H7 (cell line): ENCODE measurements at regions not wholly inside any gene's neighbourhood (a gene's known extent, or its start where the extent isn't known, plus 50 kb on each side); places are given as distances from the start of the nearest gene placed in this dataset.

Source experiments
- DNase-seq: peaks from one replicate; pipeline ENCODE4 v3.0.0; 2012
- H3K27me3 ChIP-seq: 2 replicates; pipeline ENCODE4 v1.6.0; 2011; ENCODE audit warnings: mild to moderate bottlenecking, low read length; ENCODE audit not compliant: control insufficient read depth, insufficient read depth
- H3K36me3 ChIP-seq: replicated peaks from 2 replicates; pipeline ENCODE4 v1.5.1; 2011; ENCODE audit warnings: low read length; ENCODE audit not compliant: control insufficient read depth, insufficient read depth
- H3K4me3 ChIP-seq: 2 replicates; pipeline ENCODE4 v1.5.1; 2011; ENCODE audit warnings: low read depth, mild to moderate bottlenecking, control low read depth, low read length, moderate library complexity; ENCODE audit not compliant: insufficient read depth

DNA sequence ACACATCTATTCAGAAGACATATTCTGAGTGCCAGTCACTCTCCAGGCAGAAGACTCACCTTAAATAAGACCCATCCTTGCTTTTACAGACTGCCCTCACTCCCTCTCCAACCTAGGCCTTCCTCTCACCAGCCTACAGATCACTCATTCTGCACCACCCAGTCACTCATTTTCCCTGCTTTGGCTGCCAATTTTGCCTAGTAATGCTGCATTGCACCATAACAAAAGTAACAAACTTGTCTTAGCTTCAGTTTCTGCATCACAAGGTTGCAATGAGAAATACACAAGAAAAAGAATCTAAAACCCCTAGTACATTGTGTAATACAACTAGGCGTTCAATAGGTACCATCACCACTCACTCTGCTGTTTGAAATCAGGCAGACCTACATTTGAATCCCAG is 292.4 kb downstream of the PLPP3 start:
- H3K36me3 ChIP-seq = no peaks in the 10 kb centered on the region
- DNase-seq = no peak
- H3K4me3 ChIP-seq = no peak overlapping the region
- H3K27me3 ChIP-seq = no peaks in the 10 kb centered on the region

DNA sequence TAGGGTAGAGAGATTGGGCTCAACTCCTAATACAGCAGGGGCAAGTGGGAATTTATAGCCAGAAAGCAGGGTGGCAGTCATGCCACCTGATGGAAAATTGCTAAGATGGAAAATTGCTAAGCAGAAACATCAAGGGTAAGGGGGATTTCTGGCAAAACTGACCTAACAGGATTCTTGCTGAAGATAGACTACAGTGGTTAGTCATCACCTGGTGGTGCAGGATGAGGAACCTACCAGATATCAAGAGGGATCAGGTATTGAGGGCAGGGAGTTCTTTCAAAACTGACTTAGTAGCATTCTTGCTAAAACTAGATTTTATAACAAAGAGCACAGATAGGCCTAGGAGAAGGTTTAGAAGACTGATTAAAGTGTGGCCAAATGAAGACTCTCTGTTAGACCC is 292.9 kb downstream of the PLPP3 start:
- Histone ChIP-seq H3K4me3 (no peak overlapping the region), H3K27me3 (no peaks in the 10 kb centered on the region), H3K36me3 (no peaks in the 10 kb centered on the region)
- no peak for DNase-seq

DNA sequence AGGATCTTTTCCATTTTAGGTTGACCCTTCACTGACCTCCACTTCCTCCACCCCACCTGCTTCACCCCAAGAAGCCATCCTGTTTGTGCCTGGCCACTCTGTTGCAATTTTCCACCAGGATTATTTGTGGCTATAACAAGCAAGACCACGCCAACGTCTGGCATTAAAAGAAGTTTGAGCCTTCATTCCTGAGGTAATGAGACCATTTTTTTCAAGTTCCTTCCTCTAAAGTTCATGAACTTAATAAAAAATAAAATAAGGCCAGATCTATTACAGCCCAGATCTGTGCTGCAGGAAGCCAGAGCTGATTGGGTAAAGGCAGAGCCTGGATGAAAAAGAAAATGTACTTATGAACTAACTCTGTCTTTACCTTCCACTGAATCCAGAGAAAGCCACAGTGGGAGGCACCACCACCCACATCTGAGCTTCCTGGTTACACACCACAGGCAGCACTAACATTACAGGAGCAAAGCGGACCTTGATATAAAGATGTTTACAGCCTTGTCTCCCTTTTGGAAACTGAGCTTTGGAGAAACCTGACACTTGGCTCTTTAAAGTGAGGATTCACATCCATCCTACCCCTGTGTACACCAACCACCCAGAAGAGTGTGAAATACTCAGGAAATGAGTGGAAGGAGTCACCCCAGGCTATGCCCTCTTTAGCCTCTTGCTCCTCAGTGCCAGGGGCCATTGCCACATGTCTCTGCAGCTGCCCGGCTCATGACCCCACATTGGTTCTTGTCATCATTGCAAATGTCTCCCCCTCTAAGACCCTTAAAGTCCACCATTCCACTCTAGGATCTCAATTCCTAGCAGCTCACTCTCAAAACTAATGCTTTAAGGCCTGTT is 293.6 kb downstream of the PLPP3 start:
- no peak for DNase-seq
- no peaks in the 10 kb centered on the region for H3K36me3 ChIP-seq
- H3K4me3 ChIP-seq = no peak overlapping the region
- H3K27me3 ChIP-seq = no peaks in the 10 kb centered on the region

DNA sequence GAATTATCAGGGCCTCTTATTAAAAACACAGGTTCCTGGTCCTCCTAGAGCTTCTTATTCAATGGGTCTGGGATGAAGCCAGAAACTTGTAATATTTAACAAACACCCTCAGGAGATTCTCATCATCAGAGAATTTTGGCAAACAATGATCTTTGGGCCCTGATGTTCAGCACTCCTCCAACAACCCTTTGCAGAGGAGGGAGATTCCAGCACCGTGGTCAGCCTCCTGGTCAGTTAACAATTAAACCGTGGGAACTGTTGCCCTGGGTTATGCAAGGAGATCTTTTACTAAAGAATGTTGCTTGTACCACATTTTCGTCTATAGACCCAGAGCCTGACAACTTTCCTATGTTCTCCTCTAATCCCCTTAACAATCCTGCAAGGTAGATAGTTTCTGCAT is 294.4 kb downstream of the PLPP3 start:
- Histone ChIP-seq H3K27me3 (no peaks in the 10 kb centered on the region), H3K36me3 (no peaks in the 10 kb centered on the region), H3K4me3 (no peak overlapping the region)
- no peak for DNase-seq

DNA sequence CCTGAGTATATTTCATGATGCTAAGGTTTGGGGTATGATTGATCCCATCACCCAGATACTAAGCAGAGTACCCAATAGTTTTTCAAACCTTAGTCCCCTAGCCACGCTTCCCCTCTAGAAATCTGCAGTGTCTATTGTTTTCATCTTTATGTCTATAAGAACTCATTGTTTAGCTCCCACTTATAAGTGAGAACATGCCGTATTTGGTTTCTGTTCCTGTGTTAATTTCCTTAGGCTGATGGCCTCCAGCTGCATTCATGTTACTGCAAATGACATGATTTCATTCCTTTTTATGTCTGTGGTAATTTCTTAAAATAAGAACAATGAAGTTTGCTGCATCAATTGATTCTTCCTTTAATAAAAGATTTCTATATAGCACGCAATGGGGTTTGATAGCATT is 301.3 kb downstream of the PLPP3 start:
- Histone ChIP-seq H3K4me3 (no peak overlapping the region), H3K36me3 (no peaks in the 10 kb centered on the region), H3K27me3 (no peaks in the 10 kb centered on the region)
- no peak for DNase-seq

DNA sequence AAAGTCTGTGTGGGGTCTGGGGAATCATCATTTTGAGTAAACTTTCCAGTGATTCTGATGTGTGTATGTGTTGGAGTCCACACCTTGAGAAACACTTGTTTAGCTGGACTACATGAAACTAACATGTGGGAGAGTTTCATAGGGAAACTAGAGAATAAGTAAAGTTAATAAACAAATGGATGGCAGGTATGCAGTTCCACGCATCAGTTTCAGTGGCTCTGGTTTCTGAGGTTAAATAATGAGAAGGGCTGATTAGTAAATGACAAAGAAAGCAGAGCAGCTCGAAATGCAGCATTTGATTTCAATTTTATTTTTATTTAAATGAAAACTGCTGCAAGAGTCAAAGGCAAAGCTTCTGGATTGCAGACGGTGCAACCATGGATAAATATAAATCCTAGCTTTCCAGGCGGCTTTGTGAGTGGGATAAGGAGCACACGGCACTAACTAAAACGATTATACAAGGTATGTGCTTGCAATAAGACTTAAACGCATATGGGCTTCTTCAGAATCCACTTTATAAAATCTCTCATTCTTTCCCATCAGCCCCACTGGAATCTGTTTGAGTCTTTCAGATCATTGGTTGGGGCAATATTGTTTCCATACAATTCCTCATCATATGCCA is 310.7 kb downstream of the PLPP3 start:
- Histone ChIP-seq H3K27me3 (no peaks in the 10 kb centered on the region), H3K4me3 (no peak overlapping the region), H3K36me3 (no peaks in the 10 kb centered on the region)
- no peak for DNase-seq

DNA sequence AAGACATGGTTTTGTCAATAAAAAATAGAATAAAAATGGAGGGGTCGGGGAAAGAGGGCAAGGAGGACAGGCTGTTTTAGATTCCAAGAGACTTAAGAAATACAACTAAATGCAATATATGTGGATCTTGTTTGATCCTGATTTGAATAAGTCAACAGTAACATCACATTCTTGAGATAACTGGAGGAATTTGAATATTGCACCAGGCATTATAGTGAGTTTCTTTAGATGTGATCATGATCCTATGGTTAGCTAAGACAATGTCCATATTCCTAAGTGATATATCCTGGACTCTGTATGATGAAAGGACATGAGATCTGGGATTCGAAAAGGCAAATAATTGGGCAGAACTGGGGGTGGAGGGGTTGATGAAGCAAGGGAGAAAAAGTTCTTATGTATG is 311.8 kb downstream of the PLPP3 start:
- H3K4me3 ChIP-seq = no peak overlapping the region
- no peaks in the 10 kb centered on the region for H3K36me3 ChIP-seq
- no peaks in the 10 kb centered on the region for H3K27me3 ChIP-seq
- DNase-seq = no peak

DNA sequence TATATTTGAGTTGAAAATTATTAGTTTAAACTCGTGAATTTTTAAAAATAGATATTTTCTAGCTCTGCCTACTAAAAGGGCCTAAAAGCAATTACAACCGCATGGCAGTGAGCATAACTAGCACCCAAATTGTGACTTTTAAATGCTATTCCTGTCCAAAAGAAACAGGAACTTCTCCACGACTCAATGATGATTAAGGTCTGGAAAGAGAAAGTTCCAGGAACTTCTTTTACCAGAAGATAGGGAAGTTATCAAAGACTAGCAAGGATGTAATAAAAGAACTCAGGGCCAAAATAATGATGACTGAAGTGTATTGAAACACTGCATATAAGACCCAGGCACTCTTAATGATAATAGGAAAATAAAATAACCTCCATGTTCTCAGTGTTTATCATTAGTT is 313.0 kb downstream of the PLPP3 start:
- Histone ChIP-seq H3K36me3 (no peaks in the 10 kb centered on the region), H3K4me3 (no peak overlapping the region), H3K27me3 (no peaks in the 10 kb centered on the region)
- DNase-seq = no peak

DNA sequence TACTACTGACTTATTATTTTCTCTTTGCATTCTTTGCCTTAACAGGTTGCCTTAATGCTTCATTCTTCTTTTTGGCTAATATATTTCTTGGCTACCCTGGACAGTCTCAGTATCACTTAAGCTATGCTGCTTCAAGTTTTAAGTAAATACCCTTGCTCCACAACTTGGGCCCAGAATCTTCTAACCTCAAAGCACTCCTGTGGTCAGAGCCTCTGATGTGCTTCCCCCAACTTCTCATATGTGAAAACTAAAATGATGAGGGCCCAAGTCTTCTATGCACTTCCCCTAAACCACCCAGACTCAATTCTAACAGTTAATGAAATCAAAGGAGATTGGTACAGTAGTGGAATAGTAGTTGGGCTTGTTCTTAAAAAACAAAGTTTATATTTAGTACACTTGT is 314.1 kb downstream of the PLPP3 start:
- Histone ChIP-seq H3K36me3 (no peaks in the 10 kb centered on the region), H3K4me3 (no peak overlapping the region), H3K27me3 (no peaks in the 10 kb centered on the region)
- DNase-seq = no peak

DNA sequence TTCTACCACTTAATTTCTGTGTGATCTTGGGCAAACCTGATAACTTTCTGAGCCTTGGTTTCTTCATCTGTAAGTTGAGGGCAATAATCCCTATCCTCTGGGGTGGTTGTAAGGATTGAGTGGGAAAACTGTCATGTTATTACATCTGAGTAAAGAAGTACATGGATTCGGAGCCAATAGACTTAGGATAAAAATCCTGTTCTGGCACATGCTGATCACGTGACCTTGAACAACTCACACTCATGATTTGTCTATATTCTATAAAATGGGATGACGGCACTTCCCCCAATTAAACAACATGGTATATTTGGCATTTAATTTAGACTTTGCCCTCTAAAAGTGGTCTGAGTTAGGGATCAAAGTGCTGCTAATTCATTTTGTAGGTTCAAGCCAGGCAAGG is 315.5 kb downstream of the PLPP3 start:
- H3K27me3 ChIP-seq = no peaks in the 10 kb centered on the region
- H3K4me3 ChIP-seq = no peak overlapping the region
- no peaks in the 10 kb centered on the region for H3K36me3 ChIP-seq
- no peak for DNase-seq

DNA sequence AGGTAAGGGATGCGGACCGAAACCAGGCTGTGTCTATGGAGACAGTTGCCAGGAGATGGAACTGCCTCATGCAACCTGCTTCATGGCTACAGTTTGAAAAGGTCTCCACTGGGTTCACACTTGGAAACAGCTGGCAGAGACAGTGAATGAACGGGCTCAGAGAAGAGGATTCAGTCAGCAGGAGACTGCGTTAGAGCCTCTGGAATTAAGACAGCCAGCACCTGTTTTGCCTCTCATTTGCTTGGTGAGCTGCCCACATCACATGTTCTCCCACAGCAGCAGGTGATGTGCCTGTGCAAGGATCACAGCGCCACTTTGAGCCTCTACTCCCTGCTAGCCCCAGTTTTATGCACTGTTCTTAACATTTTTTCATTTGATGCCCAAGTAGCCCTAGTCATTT is 321.0 kb downstream of the PLPP3 start:
- Histone ChIP-seq H3K4me3 (no peak overlapping the region), H3K27me3 (no peaks in the 10 kb centered on the region), H3K36me3 (no peaks in the 10 kb centered on the region)
- no peak for DNase-seq

DNA sequence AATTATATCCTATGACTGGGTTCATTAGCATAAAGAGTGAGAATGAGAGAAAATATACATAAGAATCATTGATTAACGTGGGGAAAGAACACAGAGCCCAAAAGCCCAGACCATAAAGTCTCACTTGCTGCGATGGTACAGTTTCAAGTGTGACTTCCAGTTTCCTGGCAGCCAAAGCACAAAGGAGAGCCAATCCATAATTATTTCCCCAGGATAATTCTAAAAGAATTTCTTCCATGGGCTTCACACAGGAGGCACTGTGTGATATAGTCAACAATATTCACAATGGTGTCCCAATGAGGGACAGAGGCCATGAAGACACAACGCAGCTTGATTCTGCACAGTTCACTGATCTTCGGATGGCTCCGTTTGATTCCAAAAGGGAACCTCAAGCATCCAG is 321.6 kb downstream of the PLPP3 start:
- Histone ChIP-seq H3K36me3 (no peaks in the 10 kb centered on the region), H3K4me3 (no peak overlapping the region), H3K27me3 (no peaks in the 10 kb centered on the region)
- no peak for DNase-seq

DNA sequence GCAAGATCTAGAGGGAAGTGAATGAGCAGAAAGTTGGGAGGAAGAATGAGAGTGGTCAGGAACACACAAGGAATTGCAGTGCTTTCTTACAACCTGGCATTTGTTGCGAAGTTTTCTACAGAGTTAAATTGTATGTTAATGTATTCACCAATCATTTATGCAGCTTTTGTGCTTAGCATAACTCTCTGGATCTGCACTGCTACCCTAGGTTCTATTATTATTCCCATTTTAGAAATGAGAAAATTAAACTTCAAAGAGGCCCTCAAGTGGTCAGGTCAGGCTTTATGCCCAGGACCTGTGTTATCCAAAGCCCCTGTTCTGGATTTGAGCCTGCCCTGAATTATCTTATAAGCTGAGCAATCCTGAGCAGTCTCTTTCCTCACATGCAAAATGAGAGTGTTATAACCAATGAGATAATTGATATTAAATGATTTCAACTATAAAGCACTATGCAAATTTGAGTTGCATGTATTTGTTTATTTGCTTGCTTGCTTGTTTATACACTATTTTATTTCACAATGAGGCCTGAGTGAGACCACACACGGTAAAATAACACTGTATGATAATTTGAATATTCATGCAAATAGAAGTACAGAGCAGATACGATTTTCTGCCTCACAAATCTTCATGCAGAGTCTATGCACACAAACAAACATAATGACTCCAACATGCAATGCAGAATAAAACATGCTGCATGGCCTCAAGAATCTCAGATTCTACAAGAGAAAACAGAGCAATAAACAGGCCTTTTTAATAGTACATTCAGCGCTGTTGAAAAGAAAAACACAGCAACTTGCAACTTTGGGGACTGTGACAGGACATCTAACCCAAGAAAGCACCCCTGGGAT is 323.0 kb downstream of the PLPP3 start:
- Histone ChIP-seq H3K4me3 (no peak overlapping the region), H3K27me3 (no peaks in the 10 kb centered on the region), H3K36me3 (no peaks in the 10 kb centered on the region)
- no peak for DNase-seq

DNA sequence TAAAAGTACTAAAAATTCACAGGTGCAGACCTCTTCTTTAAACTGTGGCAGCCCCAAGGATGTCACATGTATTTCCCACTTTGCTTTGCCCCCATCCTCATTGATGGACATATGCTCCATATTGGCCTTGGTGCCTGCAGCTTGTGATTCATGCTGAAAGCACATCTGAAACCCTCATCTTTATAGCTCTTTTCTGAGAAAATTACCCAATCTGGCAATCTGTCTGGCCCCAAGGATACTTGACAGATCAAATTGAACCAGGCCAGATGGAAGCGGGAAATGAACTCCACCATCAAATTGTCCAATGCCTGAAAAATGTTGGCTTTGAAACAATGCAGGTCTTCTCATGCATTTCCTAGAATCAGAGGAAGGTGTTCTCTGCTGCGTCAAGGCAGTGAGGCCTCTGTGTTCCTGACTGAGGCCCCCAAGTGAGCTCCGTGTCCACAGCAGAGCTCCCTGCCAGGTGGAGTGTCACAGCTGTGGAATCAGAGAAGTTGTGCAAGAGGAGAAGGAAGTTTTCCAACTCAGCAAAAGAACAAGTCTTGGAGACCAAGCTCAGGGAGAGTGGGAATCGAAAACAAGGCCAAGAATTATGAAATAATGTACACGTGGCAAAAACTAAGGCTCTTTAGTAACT is 323.7 kb downstream of the PLPP3 start:
- DNase-seq = no peak
- no peaks in the 10 kb centered on the region for H3K36me3 ChIP-seq
- no peak overlapping the region for H3K4me3 ChIP-seq
- no peaks in the 10 kb centered on the region for H3K27me3 ChIP-seq
